GM23338 (cell line): ENCODE measurements at regions not wholly inside any gene's neighbourhood (a gene's known extent, or its start where the extent isn't known, plus 50 kb on each side); places are given as distances from the start of the nearest gene placed in this dataset.

ENCODE experiments used
- ATAC-seq: fragments of 200-7000 bp; cut with Tn5 transposase; 3 replicates; pipeline ENCODE4 v1.9.1; 2020
- DNase-seq: peaks from one replicate; pipeline ENCODE4 v3.0.0-alpha.2; 2015; ENCODE audit warnings: low spot score
- H2AFZ ChIP-seq: fragments of 200-600 bp; sonication (generic); 2 replicates; pipeline ENCODE4 v1.8.0; 2016; ENCODE audit warnings: antibody characterized with exemption, mild to moderate bottlenecking, moderate library complexity
- H3F3A ChIP-seq: fragments of 200-600 bp; sonication (generic); replicated peaks from 2 replicates; pipeline ENCODE4 v1.8.0; 2017; ENCODE audit warnings: antibody characterized with exemption, mixed run types, low read depth
- H3K27ac ChIP-seq: fragments of 200-600 bp; sonication (generic); 2 replicates; pipeline ENCODE4 v1.6.1; 2016; ENCODE audit warnings: low read depth
- H3K27me3 ChIP-seq: fragments of 200-600 bp; sonication (generic); 2 replicates; pipeline ENCODE4 v1.8.0; 2016; ENCODE audit warnings: mild to moderate bottlenecking, mixed run types, moderate library complexity; ENCODE audit not compliant: insufficient read depth
- H3K36me3 ChIP-seq: fragments of 200-600 bp; sonication (generic); 2 replicates; pipeline ENCODE4 v1.8.0; 2016; ENCODE audit warnings: mild to moderate bottlenecking; ENCODE audit not compliant: insufficient read depth
- H3K4me1 ChIP-seq: fragments of 200-600 bp; sonication (generic); 2 replicates; pipeline ENCODE4 v1.8.0; 2016; ENCODE audit warnings: mild to moderate bottlenecking, moderate library complexity; ENCODE audit not compliant: insufficient read depth
- H3K4me2 ChIP-seq: fragments of 200-600 bp; sonication (generic); 2 replicates; pipeline ENCODE4 v1.7.1; 2017; ENCODE audit warnings: mixed run types
- H3K4me3 ChIP-seq: fragments of 200-600 bp; sonication (generic); 2 replicates; pipeline ENCODE4 v1.6.1; 2016; ENCODE audit warnings: mixed run types
- H3K79me2 ChIP-seq: fragments of 200-600 bp; sonication (generic); replicated peaks from 2 replicates; pipeline ENCODE4 v1.8.0; 2017; ENCODE audit warnings: mild to moderate bottlenecking; ENCODE audit not compliant: insufficient read depth
- H3K9me2 ChIP-seq: fragments of 200-600 bp; sonication (generic); 2 replicates; pipeline ENCODE4 v1.8.0; 2017; ENCODE audit not compliant: insufficient read depth
- H4K20me1 ChIP-seq: fragments of 200-600 bp; sonication (generic); replicated peaks from 2 replicates; pipeline ENCODE4 v1.8.0; 2017; ENCODE audit warnings: mild to moderate bottlenecking; ENCODE audit not compliant: insufficient read depth
- H3K27ac Mint-ChIP-seq: 2 replicates; pipeline ENCODE4 v1.8.0; 2020; ENCODE audit warnings: inconsistent platforms, mild to moderate bottlenecking, moderate library complexity, mixed read lengths
- H3K27me3 Mint-ChIP-seq: 3 replicates; pipeline ENCODE4 v1.8.0; 2022; ENCODE audit warnings: low read depth, mild to moderate bottlenecking, moderate library complexity, mixed read lengths, inconsistent platforms; ENCODE audit not compliant: insufficient read depth, poor library complexity
- H3K36me3 Mint-ChIP-seq: 3 replicates; pipeline ENCODE4 v1.8.0; 2021; ENCODE audit warnings: low read depth, mild to moderate bottlenecking, inconsistent platforms, moderate library complexity, mixed read lengths
- H3K4me1 Mint-ChIP-seq: 3 replicates; pipeline ENCODE4 v1.8.0; 2020; ENCODE audit warnings: mild to moderate bottlenecking, inconsistent platforms, mixed read lengths
- H3K4me3 Mint-ChIP-seq: 3 replicates; pipeline ENCODE4 v1.8.0; 2021; ENCODE audit warnings: moderate library complexity, mild to moderate bottlenecking, inconsistent platforms, mixed read lengths
- H3K9me3 Mint-ChIP-seq: 3 replicates; pipeline ENCODE4 v1.8.0; 2020; ENCODE audit warnings: moderate library complexity, mild to moderate bottlenecking, inconsistent platforms, mixed read lengths
- CREB1 ChIP-seq: fragments of 250-450 bp; sonication (Bioruptor Pico); IDR thresholded peaks from 2 replicates; pipeline ENCODE4 v1.5.0; 2020; ENCODE audit warnings: low read depth, mild to moderate bottlenecking, moderate library complexity
- POLR2AphosphoS5 ChIP-seq: IDR thresholded peaks from 2 replicates; pipeline ENCODE4 v1.6.1; 2016; ENCODE audit warnings: antibody characterized with exemption, low read depth
- ZNF114 ChIP-seq: fragments of 250-450 bp; sonication (Bioruptor Pico); IDR thresholded peaks from 2 replicates; pipeline ENCODE4 v1.5.0; 2020; ENCODE audit warnings: mild to moderate bottlenecking, moderate library complexity
- ZNF462 ChIP-seq: fragments of 250-450 bp; sonication (Bioruptor Pico); IDR thresholded peaks from 2 replicates; pipeline ENCODE4 v1.5.0; 2020; ENCODE audit warnings: mild to moderate bottlenecking, moderate library complexity
- TF ChIP-seq, protein P1 (sequence below): IDR thresholded peaks from 2 replicates; pipeline ENCODE4 v1.6.1; 2016; ENCODE audit warnings: antibody characterized with exemption
- TF ChIP-seq, protein P2 (sequence below): IDR thresholded peaks from one replicate; pipeline ENCODE4 v1.6.1; 2018; ENCODE audit warnings: antibody characterized with exemption; ENCODE audit not compliant: unreplicated experiment

DNA sequence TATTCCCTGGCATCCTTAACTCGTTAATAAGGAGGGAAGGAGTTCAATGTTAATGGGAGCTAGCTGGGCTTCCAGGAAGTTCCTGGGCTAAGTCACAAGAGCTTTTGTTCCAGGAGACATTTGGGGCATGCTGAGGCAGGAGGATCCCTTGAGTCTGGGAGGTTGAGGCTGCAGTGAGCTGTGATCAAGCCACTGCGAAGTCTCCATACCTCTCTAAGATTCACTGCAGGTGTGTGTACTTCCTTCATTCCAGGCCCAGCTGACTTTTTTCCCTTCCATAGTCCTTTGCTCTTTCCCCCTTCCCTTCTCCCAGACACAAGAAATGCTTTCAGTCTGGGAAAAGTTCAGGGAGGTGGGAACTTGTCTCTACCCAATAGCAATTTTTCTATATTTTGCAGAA lies 489.8 kb downstream of the NPIPA7 start:
- no peak overlapping the region for H2AFZ ChIP-seq
- ATAC-seq, result peak; percentile 62
- peak overlapping the region; percentile 92 for H3K27ac ChIP-seq
- Mint-ChIP-seq H3K4me3 (peak overlapping the region; percentile 36; the same call in 1 of the 3 replicates), H3K36me3 (no peaks in the 10 kb centered on the region), H3K9me3 (no peaks in the 10 kb centered on the region), H3K27me3 (peaks cover 2% of the 10 kb centered on the region), H3K27ac (peak overlapping the region; percentile 84), H3K4me1 (peaks cover 24% of the 10 kb centered on the region)
- H3K4me1 ChIP-seq, result peaks cover 18% of the 10 kb centered on the region
- DNase-seq, result peak; percentile 42
- no peaks in the 10 kb centered on the region for H3K79me2 ChIP-seq
- H3K4me2 ChIP-seq, result peak overlapping the region; percentile 71
- no peaks in the 10 kb centered on the region for H3K27me3 ChIP-seq
- H3F3A ChIP-seq, result no peaks in the 10 kb centered on the region; the same call in 1 of the 2 replicates
- peak overlapping the region; percentile 15 for H3K4me3 ChIP-seq
- H3K36me3 ChIP-seq, result no peaks in the 10 kb centered on the region
- 0 out of 2 replicates have a peak, but pooled peaks have one; percentile 25 for TF ChIP-seq ZNF462 (CRISPR knock-in tag)
- TF ChIP-seq ZNF114 (CRISPR knock-in tag), result no peak
- H4K20me1 ChIP-seq, result no peaks in the 10 kb centered on the region
- H3K9me2 ChIP-seq, result no peaks in the 10 kb centered on the region

DNA sequence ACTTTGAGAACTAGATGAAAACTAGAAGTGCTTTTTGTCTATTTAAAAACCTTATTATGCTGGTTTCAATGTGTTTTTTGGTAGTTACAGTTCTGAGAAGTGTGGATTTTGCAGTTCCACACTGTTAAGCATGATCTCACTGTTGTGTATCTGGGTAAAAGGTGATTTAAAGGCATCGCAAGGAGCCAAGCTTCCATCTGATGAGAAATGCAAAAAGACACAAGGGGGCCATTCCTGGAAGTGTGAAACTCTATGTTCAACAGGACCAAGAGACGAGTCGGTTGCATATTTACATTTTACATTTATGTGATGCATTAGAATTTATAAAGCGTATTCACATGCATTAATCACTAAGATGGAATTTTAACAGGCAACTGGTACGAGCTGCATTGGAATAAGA lies 490.8 kb downstream of the NPIPA7 start:
- peaks cover 30% of the 10 kb centered on the region for H3K4me1 Mint-ChIP-seq
- H3K9me2 ChIP-seq, result no peaks in the 10 kb centered on the region
- no peak overlapping the region for H2AFZ ChIP-seq
- H3K27ac ChIP-seq, result peak overlapping the region; percentile 92
- ATAC-seq (no peak), DNase-seq (no peak)
- H3K27ac Mint-ChIP-seq, result no peak overlapping the region
- peaks cover 25% of the 10 kb centered on the region for H3K4me1 ChIP-seq
- TF ChIP-seq, protein P1, sequence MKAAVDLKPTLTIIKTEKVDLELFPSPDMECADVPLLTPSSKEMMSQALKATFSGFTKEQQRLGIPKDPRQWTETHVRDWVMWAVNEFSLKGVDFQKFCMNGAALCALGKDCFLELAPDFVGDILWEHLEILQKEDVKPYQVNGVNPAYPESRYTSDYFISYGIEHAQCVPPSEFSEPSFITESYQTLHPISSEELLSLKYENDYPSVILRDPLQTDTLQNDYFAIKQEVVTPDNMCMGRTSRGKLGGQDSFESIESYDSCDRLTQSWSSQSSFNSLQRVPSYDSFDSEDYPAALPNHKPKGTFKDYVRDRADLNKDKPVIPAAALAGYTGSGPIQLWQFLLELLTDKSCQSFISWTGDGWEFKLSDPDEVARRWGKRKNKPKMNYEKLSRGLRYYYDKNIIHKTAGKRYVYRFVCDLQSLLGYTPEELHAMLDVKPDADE, result no peak
- TF ChIP-seq, protein P2, sequence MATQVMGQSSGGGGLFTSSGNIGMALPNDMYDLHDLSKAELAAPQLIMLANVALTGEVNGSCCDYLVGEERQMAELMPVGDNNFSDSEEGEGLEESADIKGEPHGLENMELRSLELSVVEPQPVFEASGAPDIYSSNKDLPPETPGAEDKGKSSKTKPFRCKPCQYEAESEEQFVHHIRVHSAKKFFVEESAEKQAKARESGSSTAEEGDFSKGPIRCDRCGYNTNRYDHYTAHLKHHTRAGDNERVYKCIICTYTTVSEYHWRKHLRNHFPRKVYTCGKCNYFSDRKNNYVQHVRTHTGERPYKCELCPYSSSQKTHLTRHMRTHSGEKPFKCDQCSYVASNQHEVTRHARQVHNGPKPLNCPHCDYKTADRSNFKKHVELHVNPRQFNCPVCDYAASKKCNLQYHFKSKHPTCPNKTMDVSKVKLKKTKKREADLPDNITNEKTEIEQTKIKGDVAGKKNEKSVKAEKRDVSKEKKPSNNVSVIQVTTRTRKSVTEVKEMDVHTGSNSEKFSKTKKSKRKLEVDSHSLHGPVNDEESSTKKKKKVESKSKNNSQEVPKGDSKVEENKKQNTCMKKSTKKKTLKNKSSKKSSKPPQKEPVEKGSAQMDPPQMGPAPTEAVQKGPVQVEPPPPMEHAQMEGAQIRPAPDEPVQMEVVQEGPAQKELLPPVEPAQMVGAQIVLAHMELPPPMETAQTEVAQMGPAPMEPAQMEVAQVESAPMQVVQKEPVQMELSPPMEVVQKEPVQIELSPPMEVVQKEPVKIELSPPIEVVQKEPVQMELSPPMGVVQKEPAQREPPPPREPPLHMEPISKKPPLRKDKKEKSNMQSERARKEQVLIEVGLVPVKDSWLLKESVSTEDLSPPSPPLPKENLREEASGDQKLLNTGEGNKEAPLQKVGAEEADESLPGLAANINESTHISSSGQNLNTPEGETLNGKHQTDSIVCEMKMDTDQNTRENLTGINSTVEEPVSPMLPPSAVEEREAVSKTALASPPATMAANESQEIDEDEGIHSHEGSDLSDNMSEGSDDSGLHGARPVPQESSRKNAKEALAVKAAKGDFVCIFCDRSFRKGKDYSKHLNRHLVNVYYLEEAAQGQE, result no peak
- no peak for TF ChIP-seq POLR2AphosphoS5
- no peak for TF ChIP-seq CREB1 (CRISPR knock-in tag)
- peak overlapping the region; percentile 71 for H3K4me2 ChIP-seq
- no peak overlapping the region; the same call in 1 of the 2 replicates for H3K4me3 ChIP-seq
- H3F3A ChIP-seq, result no peaks in the 10 kb centered on the region; the same call in 1 of the 2 replicates
- peak overlapping the region; percentile 3; the same call in 1 of the 3 replicates for H3K4me3 Mint-ChIP-seq
- no peaks in the 10 kb centered on the region for H3K36me3 Mint-ChIP-seq
- no peaks in the 10 kb centered on the region for H3K79me2 ChIP-seq
- no peaks in the 10 kb centered on the region for H3K36me3 ChIP-seq
- H3K27me3 ChIP-seq, result no peaks in the 10 kb centered on the region
- H3K9me3 Mint-ChIP-seq, result no peaks in the 10 kb centered on the region
- H3K27me3 Mint-ChIP-seq, result peaks cover 5% of the 10 kb centered on the region
- no peaks in the 10 kb centered on the region for H4K20me1 ChIP-seq
